SH-SY5Y (cell line): ENCODE measurements at regions not wholly inside any gene's neighbourhood (a gene's known extent, or its start where the extent isn't known, plus 50 kb on each side); places are given as distances from the start of the nearest gene placed in this dataset.

ENCODE experiments used
- GATA2 ChIP-seq: IDR thresholded peaks from 2 replicates; pipeline ENCODE4 v1.6.1; 2011; ENCODE audit warnings: mild to moderate bottlenecking, low read depth, low read length
- GATA3 ChIP-seq: IDR thresholded peaks from 2 replicates; pipeline ENCODE4 v1.6.1; 2011; ENCODE audit warnings: low read depth, mild to moderate bottlenecking, low read length, moderate library complexity

GRCh38 chr1:87958201-87958600, 629.5 kb downstream of the LMO4 start:
- TF ChIP-seq GATA3 (no peak), GATA2 (no peak)

GRCh38 chr1:87958716-87959115, 630.0 kb downstream of the LMO4 start:
- no peak for TF ChIP-seq GATA3
- TF ChIP-seq GATA2: no peak

GRCh38 chr1:87959236-87959635, 630.6 kb downstream of the LMO4 start:
- no peak for TF ChIP-seq GATA3
- no peak for TF ChIP-seq GATA2

- TF ChIP-seq GATA3 (no peak), GATA2 (no peak)
These were observed 633.3 kb downstream of the LMO4 start for GRCh38 chr1:87961992-87962391.

DNA sequence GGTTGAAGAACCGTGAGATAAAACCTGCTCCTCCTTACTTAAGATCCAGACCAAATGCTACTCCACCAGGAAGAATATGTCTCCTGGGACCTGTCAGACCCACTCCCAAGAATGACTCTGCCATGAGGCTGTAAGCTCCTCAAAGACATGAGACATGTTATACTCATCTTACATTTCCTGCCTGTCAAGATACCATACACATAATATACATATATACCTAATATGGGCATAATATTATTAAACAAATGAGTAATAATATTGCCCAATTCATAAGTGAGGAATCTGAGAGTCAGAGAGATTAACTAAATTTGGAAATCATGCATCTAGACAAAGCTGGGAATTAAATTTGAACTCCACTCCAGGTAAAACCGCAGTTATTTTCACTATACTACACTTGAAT, 634.9 kb downstream of the LMO4 start:
- no peak for TF ChIP-seq GATA3
- no peak for TF ChIP-seq GATA2

GRCh38 chr1:87965193-87965592, 636.5 kb downstream of the LMO4 start:
- TF ChIP-seq GATA2: no peak
- TF ChIP-seq GATA3: no peak

- TF ChIP-seq GATA2 (no peak), GATA3 (no peak)
These were observed 639.7 kb downstream of the LMO4 start for GRCh38 chr1:87968197-87968955.

DNA sequence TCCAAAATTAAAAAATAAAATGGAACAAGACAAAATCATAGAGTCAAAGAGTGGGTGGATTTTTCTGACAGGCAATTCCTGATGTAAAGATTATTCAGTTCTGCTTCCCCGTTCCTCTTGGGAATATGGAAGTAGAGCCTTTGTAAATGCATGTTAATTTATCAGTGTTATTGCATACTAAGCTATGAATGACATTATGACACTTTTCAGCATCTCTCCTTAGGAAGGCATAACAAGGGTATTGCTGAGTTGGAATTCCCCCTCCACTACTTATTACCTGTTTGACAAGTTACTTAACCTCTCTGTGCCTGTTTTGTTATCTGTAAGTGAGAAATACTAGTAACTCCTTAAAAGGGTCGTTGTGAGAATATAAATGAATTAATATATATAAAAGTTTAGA, 640.4 kb downstream of the LMO4 start:
- TF ChIP-seq GATA2 (no peak), GATA3 (no peak)

DNA sequence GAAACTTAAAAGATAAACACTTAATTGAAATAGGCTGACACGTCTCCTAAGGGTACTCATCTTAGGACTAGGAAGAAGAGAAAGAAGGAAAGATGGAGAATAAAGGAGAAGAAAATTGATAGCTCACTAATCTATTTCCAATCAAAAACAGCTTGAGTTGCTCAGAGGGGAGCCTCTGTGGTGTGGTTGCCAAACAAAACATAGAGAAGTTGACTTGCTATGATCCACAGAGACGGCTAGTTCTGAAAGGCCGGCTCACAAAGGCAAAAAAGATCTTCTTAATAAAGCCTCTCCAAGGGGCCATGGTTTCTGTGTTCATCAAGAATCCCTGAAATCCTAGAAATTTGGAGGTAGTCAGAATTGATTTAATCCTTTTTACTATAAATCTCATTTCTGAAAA, 644.1 kb downstream of the LMO4 start:
- TF ChIP-seq GATA2 (no peak), GATA3 (no peak)

GRCh38 chr1:87973896-87974295, 645.2 kb downstream of the LMO4 start:
- TF ChIP-seq GATA3: no peak
- no peak for TF ChIP-seq GATA2

GRCh38 chr1:87976316-87976715, 647.6 kb downstream of the LMO4 start:
- TF ChIP-seq GATA3 (no peak), GATA2 (no peak)

DNA sequence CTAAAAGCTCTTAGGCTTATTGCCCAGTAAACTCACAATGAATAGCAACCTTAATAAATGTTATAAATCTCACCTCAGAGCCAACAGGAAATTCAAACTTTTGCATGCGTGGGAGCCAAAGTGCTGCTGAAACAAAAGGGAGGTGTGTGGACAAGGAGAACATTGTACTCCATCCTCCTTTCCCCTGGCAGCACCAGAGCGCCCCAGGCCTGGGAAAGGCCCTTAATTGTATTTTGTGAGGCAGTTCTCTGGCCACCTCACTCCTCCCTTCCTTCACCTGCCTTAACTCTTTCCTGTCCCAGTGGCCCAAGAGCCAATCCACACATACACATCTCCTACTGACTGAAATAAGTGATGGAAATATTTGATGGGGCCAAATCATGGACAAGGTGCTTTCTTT, 648.5 kb downstream of the LMO4 start:
- TF ChIP-seq GATA2 (no peak), GATA3 (no peak)

DNA sequence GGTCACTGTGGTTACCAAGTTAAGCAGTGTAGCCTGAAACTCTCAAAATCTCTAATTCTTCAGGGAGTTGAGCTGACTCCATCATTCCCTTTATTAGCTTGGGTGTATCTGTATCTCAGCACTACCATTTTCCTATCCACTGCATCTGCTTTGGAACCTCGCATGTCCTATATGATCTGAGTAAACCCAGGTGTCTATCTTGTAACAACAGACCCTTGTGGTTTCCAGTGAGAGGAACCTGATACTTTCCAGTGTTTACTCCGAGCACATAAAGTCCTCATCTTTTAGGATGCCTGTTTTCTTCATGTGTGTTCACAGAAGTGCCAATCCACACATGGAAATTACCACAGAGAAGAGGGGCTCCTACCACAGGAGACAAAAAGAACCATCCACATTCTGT, 650.4 kb downstream of the LMO4 start:
- no peak for TF ChIP-seq GATA3
- TF ChIP-seq GATA2: no peak

GRCh38 chr1:87980494-87980893, 651.8 kb downstream of the LMO4 start:
- TF ChIP-seq GATA3: no peak
- TF ChIP-seq GATA2: no peak

- TF ChIP-seq GATA3 (no peak), GATA2 (no peak)
These were observed 652.7 kb downstream of the LMO4 start for GRCh38 chr1:87981386-87981785.

GRCh38 chr1:87981810-87982209, 653.1 kb downstream of the LMO4 start:
- no peak for TF ChIP-seq GATA3
- no peak for TF ChIP-seq GATA2
